T47D (cell line): ENCODE measurements at regions not wholly inside any gene's neighbourhood (a gene's known extent, or its start where the extent isn't known, plus 50 kb on each side); places are given as distances from the start of the nearest gene placed in this dataset.
A peak's percentile ranks its signal among the peaks of the same experiment; 100 is the strongest.
"Not testable (repeated sequence)": the region's sequence is repeated elsewhere in the genome, so short reads cannot be mapped to it uniquely, and the experiment has no call there.

ENCODE experiments used
- DNase-seq, 2 experiments: peaks; one replicate each; pipeline versions ENCODE4 v3.0.0 to v3.0.0-alpha.2; 2011 to 2012; ENCODE audit warnings: low read depth in 1 of 2, low spot score in 1 of 2
- JUND ChIP-seq: IDR thresholded peaks from 2 replicates; pipeline ENCODE4 v1.6.1; 2012; ENCODE audit warnings: low read depth
- in situ Hi-C: cut with HindIII; loops from 2 replicates; pipeline ENCODE4 v1.10.0; 2016; ENCODE audit warnings: low sequenced_read_pairs, low pct_unique_long_range_greater_than_20kb

DNA sequence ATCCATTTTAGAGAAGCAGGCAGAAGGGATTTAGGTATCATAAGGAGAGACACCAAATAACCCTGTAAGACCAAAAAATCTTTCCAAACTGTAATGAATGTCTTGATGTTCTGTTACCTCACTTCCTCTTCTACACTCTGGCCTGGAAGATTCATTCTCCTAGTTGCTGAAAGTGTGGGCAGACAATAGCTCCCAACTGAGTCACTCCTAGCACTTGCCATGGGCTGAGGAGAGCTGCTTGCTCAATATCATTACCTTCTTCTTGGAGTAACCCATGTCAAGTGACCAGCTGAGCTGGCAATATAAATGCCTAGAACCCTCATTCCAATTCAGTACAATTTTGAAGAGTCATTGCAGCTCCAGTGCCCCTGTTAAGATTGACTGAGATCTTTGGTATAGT is 1985.5 kb upstream of the CDH6 start:
- DNase-seq, result no peak
- TF ChIP-seq JUND, result no peak
- in situ Hi-C loops, result no loop called here

DNA sequence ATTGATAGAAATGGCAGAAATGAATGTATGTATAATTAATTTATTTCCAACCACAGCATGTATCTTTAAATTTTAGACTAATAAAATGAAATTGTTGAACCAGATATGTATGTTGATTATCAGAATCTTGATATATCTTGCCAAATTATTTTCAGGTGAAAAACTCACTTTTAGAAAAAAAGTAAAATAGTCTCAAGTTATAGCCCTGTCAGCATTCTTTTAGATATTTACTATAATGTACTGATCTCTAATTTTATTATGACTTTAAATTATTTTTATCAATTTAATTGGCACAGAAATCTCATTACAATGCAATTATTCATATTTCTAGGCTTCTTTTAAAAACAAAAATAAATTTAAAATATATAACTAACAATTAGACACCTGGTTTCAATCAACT is 1990.4 kb upstream of the CDH6 start:
- no peak for DNase-seq
- no peak for TF ChIP-seq JUND
- in situ Hi-C loops, result no loop called here

DNA sequence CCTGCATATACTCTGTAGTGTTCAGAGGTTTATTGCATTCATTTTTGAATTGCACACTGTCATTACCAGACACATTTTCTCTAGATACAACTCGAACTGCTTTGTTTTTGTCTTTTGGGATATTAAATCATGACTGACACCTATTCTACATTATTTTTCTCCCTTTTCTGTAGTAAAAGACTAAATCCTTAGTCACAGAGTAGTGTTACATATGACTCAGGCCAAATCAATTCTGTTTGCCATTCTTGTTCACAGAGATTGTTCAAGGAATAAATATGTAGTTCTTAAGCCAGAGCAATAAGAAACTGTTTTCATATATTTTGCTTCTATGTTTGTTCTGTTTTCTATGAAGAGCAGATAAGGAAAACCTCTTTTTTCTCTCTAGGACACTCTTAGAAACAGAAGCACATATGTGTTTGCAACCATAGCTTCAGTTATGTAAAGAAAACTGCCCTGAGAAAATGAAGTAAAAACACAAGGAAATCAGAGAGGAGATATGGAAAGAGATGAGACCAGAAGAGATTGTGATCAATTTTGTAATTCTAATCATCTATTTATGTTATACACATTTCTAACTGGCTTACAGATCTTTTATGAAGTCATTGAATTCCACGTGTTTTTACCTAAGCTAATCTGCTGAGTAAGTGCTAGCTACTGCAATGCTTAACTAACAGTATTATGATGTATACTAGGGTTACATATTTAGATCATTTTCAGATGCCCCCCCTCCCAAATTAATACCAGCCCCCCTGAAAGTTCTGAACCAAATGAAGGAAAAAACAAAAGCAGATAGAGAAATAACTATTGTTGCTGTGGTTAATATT is 1995.6 kb upstream of the CDH6 start:
- no peak for DNase-seq
- no peak for TF ChIP-seq JUND
- in situ Hi-C loops, result no loop called here

DNA sequence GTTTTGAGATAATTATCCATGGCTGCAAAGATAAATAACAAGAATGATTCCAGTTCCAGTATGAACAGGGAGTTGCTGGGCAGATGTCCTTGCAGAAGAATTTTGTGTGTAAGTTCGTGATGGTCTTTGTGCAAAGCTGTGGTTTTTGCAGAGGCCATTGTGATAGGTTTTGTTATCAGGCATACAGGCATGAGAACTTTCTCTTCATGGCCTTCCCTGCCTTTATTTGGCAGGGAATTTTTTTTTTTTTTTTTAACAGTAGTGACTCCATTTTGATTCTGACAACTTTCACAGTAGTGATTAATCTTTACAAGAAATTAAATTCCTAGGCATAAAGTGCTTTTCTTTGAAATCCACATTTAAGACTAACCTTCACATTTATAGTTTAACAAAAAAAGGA is 1999.5 kb upstream of the CDH6 start:
- in situ Hi-C loops, result no loop called here
- DNase-seq, result no peak
- no peak for TF ChIP-seq JUND

DNA sequence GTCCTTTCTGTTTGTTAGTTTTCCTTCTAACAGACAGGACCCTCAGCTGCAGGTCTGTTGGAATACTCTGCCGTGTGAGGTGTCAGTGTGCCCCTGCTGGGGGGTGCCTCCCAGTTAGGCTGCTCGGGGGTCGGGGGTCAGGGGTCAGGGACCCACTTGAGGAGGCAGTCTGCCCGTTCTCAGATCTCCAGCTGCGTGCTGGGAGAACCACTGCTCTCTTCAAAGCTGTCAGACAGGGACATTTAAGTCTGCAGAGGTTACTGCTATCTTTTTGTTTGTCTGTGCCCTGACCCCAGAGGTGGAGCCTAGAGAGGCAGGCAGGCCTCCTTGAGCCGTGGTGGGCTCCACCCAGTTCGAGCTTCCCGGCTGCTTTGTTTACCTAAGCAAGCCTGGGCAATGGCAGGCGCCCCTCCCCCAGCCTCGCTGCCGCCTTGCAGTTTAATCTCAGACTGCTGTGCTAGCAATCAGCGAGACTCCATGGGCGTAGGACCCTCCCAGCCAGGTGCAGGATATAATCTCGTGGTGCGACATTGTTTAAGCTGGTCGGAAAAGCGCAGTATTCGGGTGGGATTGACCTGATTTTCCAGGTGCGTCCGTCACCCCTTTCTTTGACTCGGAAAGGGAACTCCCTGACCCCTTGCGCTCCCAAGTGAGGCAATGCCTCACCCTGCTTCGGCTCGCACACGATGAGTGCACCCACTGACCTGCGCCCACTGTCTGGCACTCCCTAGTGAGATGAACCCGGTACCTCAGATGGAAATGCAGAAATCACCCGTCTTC is 2002.0 kb upstream of the CDH6 start:
- peak in 1 of 2 experiments; percentile 5 for DNase-seq
- in situ Hi-C loops, result not testable (repeated sequence)

DNA sequence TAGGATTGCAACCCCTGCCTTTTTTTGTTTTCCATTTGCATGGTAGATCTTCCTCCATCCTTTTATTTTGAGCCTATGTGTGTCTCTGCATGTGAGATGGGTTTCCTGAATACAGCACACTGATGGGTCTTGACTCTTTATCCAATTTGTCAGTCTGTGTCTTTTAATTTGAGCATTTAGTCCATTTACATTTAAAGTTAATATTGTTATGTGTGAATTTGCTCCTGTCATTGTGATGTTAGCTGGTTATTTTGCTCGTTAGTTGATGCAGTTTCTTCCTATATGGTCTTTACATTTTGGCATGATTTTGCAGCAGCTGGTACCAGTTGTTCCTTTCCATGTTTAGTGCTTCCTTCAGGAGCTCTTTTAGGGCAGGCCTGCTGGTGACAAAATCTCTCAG is 2003.1 kb upstream of the CDH6 start:
- in situ Hi-C loops, DNase-seq: not testable (repeated sequence)

DNA sequence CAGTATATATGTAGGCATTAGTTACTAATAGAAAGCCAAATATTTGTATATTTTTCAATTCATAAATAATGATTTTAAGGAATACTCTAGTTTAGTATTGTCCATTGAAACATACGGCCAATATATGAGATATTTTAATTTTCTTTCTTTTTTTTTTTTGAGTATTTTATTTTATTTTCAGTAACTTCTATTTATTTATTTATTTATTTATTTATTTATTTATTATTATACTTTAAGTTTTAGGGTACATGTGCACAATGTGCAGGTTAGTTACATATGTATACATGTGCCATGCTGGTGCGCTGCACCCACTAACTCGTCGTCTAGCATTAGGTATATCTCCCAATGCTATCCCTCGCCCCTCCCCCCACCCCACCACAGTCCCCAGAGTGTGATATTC is 2007.1 kb upstream of the CDH6 start:
- in situ Hi-C loops, DNase-seq: not testable (repeated sequence)

DNA sequence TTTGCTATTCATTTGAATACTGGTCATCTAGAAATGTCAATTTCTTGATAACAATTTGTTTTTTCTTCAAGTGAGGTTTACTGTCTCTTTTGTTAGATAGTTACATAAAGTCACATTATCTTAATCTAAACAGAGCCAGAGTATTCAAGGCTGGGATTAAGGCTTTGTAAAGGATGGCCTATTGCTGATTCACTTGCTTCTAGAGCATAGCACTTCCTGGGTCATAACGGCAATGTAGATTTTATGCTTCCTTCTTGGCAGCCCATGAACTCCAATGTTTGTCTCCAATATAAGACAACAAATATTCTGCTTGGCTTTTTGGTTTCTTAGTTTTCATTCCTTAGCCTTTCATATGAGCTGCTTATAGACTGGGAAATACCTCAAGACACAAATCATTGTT is 2007.9 kb upstream of the CDH6 start:
- DNase-seq, result peak in 1 of 2 experiments; percentile 39
- in situ Hi-C loops, result no loop called here
- no peak for TF ChIP-seq JUND

DNA sequence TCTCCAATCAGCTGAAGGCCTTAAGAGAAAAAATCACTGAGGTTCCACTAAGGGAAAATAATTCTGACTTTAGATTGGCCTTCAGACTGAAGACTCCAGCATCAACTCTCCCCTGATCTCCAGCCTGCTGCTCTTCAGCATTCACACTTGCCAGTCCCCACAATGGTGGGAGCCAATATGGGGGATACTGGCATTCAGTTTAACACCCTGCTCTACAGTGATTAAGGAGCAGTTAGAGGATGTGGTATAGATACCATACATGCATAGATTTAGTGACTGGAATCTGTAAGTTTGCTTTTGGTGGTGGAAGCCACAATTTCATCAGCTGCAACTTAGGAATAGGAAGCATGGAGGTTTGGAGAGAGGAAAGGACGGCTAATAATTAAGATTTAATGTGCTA is 2017.7 kb upstream of the CDH6 start:
- in situ Hi-C loops, result no loop called here
- no peak for TF ChIP-seq JUND
- DNase-seq, result no peak

DNA sequence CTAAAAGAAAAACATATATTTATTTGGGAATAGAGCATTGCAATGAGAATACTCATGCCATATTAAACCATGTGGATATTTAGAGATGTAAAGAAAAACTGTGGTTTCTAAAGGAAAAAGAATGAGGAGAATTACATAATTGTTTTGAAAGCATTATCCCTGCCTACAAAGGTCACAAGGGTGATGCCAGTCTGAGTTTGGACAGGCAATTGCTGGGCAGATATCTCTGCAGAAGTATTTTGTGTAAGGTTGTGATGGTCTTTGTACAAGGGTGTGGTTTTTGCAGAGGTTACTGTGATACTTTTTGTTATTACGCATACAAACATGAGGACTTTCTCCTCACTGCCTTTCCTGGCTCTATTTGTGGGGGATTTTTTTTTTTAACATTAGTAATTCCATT is 2022.9 kb upstream of the CDH6 start:
- TF ChIP-seq JUND, result no peak
- no peak for DNase-seq
- in situ Hi-C loops, result no loop called here

DNA sequence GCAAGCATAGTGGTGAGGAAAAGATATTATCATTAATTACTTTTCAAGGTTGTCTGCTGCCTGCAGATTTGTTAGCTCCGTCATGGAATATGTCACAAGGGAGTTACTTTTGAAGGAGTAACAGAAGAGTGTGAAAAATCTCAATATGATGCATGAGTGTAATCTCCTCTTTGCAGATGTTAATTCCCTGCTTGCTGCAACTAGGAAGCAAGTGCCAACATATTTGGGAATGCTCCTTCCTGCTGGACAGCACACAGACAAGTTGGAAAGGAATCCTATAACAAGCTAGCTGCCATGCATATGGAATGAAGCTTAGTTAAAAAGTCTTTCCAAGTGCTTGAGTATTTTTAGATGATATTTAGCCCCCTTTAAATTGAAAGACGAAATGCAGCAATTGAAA is 2023.6 kb upstream of the CDH6 start:
- in situ Hi-C loops, result no loop called here
- DNase-seq, result no peak
- no peak for TF ChIP-seq JUND

DNA sequence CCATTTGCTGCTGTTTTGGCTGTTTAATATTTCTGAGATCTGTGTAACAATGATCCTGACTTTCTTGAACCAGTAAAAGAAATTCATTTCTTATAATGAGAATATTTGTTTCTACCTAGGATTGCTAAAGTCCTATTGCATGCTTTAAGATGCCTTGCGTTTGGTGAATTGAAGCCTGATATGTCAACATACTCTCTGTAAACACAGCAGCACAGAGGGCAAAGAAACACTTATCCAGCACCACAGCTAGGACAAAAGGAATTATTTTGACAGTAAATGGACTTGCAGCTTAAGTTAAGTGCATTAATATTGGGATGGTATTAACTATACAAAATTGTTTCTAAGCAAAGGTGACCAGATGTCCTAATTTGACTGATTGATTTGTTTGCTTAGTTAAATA is 2031.2 kb upstream of the CDH6 start:
- DNase-seq, result no peak
- no peak for TF ChIP-seq JUND
- in situ Hi-C loops, result no loop called here

DNA sequence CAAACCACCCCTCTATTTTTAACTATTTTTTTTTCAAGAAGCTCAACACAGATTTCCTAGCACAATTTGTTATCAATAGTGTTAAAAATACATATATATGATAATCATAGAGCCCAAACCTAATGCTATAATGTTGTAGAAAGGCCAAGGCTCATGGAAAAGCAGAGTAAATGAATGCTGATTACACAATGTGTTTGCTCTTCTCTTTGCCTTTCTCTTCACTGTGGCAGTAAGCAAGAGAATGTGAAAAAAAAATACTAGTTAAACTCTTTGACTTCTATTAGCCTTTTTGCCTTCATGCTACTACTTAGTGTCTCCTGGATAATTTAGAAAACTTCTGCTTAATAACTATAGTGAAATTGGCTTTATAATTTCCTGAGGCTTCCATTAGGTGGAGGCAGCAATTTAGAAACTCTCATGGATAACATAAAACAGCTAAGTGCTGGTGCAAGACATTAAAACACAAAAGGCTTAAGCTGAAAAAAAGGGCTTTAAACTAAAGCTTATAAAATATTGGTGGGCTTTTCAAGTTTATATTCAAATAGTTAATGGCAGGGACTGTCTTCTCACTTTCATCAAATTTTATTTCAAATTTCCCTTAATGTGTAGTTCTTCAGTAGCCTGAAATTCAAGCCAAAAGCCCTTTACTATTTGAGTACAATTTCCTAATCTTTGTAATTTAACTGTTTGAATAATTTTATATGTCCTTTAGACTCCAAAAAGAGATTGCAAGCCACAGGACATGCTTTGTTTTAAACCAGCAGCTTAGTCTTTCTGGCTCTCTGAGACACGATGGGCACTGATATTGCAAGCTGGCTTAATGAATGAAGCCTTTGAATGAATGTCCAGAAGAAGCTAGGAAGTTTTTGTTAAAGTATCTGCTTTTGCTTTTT is 2031.8 kb upstream of the CDH6 start:
- in situ Hi-C loops, result no loop called here
- no peak for DNase-seq
- no peak for TF ChIP-seq JUND
